GM23338 (cell line): ENCODE measurements at regions not wholly inside any gene's neighbourhood (a gene's known extent, or its start where the extent isn't known, plus 50 kb on each side); places are given as distances from the start of the nearest gene placed in this dataset.

Experiments
- ATAC-seq: fragments of 200-7000 bp; cut with Tn5 transposase; 3 replicates; pipeline ENCODE4 v1.9.1; 2020
- DNase-seq: peaks from one replicate; pipeline ENCODE4 v3.0.0-alpha.2; 2015; ENCODE audit warnings: low spot score
- H2AFZ ChIP-seq: fragments of 200-600 bp; sonication (generic); 2 replicates; pipeline ENCODE4 v1.8.0; 2016; ENCODE audit warnings: antibody characterized with exemption, mild to moderate bottlenecking, moderate library complexity
- H3F3A ChIP-seq: fragments of 200-600 bp; sonication (generic); replicated peaks from 2 replicates; pipeline ENCODE4 v1.8.0; 2017; ENCODE audit warnings: antibody characterized with exemption, mixed run types, low read depth
- H3K27ac ChIP-seq: fragments of 200-600 bp; sonication (generic); 2 replicates; pipeline ENCODE4 v1.6.1; 2016; ENCODE audit warnings: low read depth
- H3K27me3 ChIP-seq: fragments of 200-600 bp; sonication (generic); 2 replicates; pipeline ENCODE4 v1.8.0; 2016; ENCODE audit warnings: mild to moderate bottlenecking, mixed run types, moderate library complexity; ENCODE audit not compliant: insufficient read depth
- H3K36me3 ChIP-seq: fragments of 200-600 bp; sonication (generic); 2 replicates; pipeline ENCODE4 v1.8.0; 2016; ENCODE audit warnings: mild to moderate bottlenecking; ENCODE audit not compliant: insufficient read depth
- H3K4me1 ChIP-seq: fragments of 200-600 bp; sonication (generic); 2 replicates; pipeline ENCODE4 v1.8.0; 2016; ENCODE audit warnings: mild to moderate bottlenecking, moderate library complexity; ENCODE audit not compliant: insufficient read depth
- H3K4me2 ChIP-seq: fragments of 200-600 bp; sonication (generic); 2 replicates; pipeline ENCODE4 v1.7.1; 2017; ENCODE audit warnings: mixed run types
- H3K4me3 ChIP-seq: fragments of 200-600 bp; sonication (generic); 2 replicates; pipeline ENCODE4 v1.6.1; 2016; ENCODE audit warnings: mixed run types
- H3K79me2 ChIP-seq: fragments of 200-600 bp; sonication (generic); replicated peaks from 2 replicates; pipeline ENCODE4 v1.8.0; 2017; ENCODE audit warnings: mild to moderate bottlenecking; ENCODE audit not compliant: insufficient read depth
- H3K9me2 ChIP-seq: fragments of 200-600 bp; sonication (generic); 2 replicates; pipeline ENCODE4 v1.8.0; 2017; ENCODE audit not compliant: insufficient read depth
- H4K20me1 ChIP-seq: fragments of 200-600 bp; sonication (generic); replicated peaks from 2 replicates; pipeline ENCODE4 v1.8.0; 2017; ENCODE audit warnings: mild to moderate bottlenecking; ENCODE audit not compliant: insufficient read depth
- H3K27ac Mint-ChIP-seq: 2 replicates; pipeline ENCODE4 v1.8.0; 2020; ENCODE audit warnings: inconsistent platforms, mild to moderate bottlenecking, moderate library complexity, mixed read lengths
- H3K27me3 Mint-ChIP-seq: 3 replicates; pipeline ENCODE4 v1.8.0; 2022; ENCODE audit warnings: low read depth, mild to moderate bottlenecking, moderate library complexity, mixed read lengths, inconsistent platforms; ENCODE audit not compliant: insufficient read depth, poor library complexity
- H3K36me3 Mint-ChIP-seq: 3 replicates; pipeline ENCODE4 v1.8.0; 2021; ENCODE audit warnings: low read depth, mild to moderate bottlenecking, inconsistent platforms, moderate library complexity, mixed read lengths
- H3K4me1 Mint-ChIP-seq: 3 replicates; pipeline ENCODE4 v1.8.0; 2020; ENCODE audit warnings: mild to moderate bottlenecking, inconsistent platforms, mixed read lengths
- H3K4me3 Mint-ChIP-seq: 3 replicates; pipeline ENCODE4 v1.8.0; 2021; ENCODE audit warnings: moderate library complexity, mild to moderate bottlenecking, inconsistent platforms, mixed read lengths
- H3K9me3 Mint-ChIP-seq: 3 replicates; pipeline ENCODE4 v1.8.0; 2020; ENCODE audit warnings: moderate library complexity, mild to moderate bottlenecking, inconsistent platforms, mixed read lengths
- EZH2 ChIP-seq: fragments of 200-600 bp; sonication (generic); IDR thresholded peaks from one replicate; pipeline ENCODE4 v1.8.0; 2017; ENCODE audit warnings: antibody characterized with exemption, mild to moderate bottlenecking, low read depth; ENCODE audit not compliant: unreplicated experiment
- EZH2phosphoT487 ChIP-seq: fragments of 200-600 bp; sonication (generic); IDR thresholded peaks from one replicate; pipeline ENCODE4 v1.8.1; 2018; ENCODE audit warnings: antibody characterized with exemption; ENCODE audit not compliant: unreplicated experiment
- JUNB ChIP-seq: IDR thresholded peaks from one replicate; pipeline ENCODE4 v1.6.1; 2016; ENCODE audit warnings: antibody characterized with exemption; ENCODE audit not compliant: unreplicated experiment
- STAT1 ChIP-seq: IDR thresholded peaks from one replicate; pipeline ENCODE4 v1.6.1; 2016; ENCODE audit warnings: antibody characterized with exemption; ENCODE audit not compliant: unreplicated experiment
- ZNF114 ChIP-seq: fragments of 250-450 bp; sonication (Bioruptor Pico); IDR thresholded peaks from 2 replicates; pipeline ENCODE4 v1.5.0; 2020; ENCODE audit warnings: mild to moderate bottlenecking, moderate library complexity
- ZNF331 ChIP-seq: fragments of 250-450 bp; sonication (Bioruptor Pico); IDR thresholded peaks from 2 replicates; pipeline ENCODE4 v1.5.0; 2020; ENCODE audit warnings: low read depth, mild to moderate bottlenecking, moderate library complexity
- TF ChIP-seq, protein P1 (sequence below): fragments of 250-450 bp; sonication (Bioruptor Pico); IDR thresholded peaks from 2 replicates; pipeline ENCODE4 v1.5.0; 2020; ENCODE audit warnings: mild to moderate bottlenecking, moderate library complexity

DNA sequence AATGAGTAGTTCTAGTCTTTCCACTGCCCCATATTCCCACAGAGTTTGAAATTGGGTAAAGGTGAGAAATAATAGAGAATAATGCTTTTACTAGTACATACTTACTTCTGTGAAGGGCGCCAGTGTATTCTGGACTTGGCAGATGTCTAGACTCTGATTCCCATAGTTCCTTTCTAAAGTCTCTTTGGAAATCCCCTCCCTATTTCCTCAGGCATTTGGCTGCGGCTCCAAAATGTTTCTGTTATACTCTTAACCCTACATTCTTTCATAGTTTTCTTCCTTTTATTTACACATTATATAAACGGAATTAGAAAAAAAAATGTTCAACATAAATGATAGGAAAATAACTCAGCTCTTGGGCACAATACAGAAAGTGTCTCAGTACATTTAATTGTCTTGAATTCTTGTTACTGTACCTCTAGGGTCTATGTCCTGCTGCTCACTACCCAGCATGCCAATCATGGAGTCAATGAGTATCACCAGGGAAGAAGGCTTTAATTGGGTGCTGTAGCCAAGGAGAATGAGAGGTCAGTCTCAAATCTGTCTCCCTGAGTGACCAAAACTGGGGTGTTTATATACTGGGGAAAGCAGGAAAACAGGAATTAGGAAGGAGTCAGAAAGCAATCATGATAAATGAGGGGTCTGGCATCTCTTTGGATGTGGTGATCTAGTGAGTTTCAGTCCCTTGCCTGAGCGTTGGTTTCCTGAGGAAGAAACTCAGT is 147.8 kb upstream of the MMADHC start:
- H3K27ac Mint-ChIP-seq, result no peak overlapping the region

GRCh38 chr2:149733936-149734685 is 146.5 kb upstream of the MMADHC start:
- H3K27me3 ChIP-seq, result no peaks in the 10 kb centered on the region
- no peaks in the 10 kb centered on the region for H4K20me1 ChIP-seq
- H3K9me2 ChIP-seq, result no peaks in the 10 kb centered on the region
- no peaks in the 10 kb centered on the region for H3K79me2 ChIP-seq
- H3K4me2 ChIP-seq, result no peak overlapping the region
- DNase-seq (peak; percentile 11), ATAC-seq (peak; percentile 34; the same call in 1 of the 3 replicates)
- H3K4me1 Mint-ChIP-seq, result peaks cover 13% of the 10 kb centered on the region; the same call in 2 of the 3 replicates
- H3K4me1 ChIP-seq, result no peaks in the 10 kb centered on the region
- TF ChIP-seq STAT1 (no peak), JUNB (no peak), ZNF331 (CRISPR knock-in tag) (no peak), EZH2phosphoT487 (no peak), ZNF114 (no peak)
- TF ChIP-seq, protein P1, sequence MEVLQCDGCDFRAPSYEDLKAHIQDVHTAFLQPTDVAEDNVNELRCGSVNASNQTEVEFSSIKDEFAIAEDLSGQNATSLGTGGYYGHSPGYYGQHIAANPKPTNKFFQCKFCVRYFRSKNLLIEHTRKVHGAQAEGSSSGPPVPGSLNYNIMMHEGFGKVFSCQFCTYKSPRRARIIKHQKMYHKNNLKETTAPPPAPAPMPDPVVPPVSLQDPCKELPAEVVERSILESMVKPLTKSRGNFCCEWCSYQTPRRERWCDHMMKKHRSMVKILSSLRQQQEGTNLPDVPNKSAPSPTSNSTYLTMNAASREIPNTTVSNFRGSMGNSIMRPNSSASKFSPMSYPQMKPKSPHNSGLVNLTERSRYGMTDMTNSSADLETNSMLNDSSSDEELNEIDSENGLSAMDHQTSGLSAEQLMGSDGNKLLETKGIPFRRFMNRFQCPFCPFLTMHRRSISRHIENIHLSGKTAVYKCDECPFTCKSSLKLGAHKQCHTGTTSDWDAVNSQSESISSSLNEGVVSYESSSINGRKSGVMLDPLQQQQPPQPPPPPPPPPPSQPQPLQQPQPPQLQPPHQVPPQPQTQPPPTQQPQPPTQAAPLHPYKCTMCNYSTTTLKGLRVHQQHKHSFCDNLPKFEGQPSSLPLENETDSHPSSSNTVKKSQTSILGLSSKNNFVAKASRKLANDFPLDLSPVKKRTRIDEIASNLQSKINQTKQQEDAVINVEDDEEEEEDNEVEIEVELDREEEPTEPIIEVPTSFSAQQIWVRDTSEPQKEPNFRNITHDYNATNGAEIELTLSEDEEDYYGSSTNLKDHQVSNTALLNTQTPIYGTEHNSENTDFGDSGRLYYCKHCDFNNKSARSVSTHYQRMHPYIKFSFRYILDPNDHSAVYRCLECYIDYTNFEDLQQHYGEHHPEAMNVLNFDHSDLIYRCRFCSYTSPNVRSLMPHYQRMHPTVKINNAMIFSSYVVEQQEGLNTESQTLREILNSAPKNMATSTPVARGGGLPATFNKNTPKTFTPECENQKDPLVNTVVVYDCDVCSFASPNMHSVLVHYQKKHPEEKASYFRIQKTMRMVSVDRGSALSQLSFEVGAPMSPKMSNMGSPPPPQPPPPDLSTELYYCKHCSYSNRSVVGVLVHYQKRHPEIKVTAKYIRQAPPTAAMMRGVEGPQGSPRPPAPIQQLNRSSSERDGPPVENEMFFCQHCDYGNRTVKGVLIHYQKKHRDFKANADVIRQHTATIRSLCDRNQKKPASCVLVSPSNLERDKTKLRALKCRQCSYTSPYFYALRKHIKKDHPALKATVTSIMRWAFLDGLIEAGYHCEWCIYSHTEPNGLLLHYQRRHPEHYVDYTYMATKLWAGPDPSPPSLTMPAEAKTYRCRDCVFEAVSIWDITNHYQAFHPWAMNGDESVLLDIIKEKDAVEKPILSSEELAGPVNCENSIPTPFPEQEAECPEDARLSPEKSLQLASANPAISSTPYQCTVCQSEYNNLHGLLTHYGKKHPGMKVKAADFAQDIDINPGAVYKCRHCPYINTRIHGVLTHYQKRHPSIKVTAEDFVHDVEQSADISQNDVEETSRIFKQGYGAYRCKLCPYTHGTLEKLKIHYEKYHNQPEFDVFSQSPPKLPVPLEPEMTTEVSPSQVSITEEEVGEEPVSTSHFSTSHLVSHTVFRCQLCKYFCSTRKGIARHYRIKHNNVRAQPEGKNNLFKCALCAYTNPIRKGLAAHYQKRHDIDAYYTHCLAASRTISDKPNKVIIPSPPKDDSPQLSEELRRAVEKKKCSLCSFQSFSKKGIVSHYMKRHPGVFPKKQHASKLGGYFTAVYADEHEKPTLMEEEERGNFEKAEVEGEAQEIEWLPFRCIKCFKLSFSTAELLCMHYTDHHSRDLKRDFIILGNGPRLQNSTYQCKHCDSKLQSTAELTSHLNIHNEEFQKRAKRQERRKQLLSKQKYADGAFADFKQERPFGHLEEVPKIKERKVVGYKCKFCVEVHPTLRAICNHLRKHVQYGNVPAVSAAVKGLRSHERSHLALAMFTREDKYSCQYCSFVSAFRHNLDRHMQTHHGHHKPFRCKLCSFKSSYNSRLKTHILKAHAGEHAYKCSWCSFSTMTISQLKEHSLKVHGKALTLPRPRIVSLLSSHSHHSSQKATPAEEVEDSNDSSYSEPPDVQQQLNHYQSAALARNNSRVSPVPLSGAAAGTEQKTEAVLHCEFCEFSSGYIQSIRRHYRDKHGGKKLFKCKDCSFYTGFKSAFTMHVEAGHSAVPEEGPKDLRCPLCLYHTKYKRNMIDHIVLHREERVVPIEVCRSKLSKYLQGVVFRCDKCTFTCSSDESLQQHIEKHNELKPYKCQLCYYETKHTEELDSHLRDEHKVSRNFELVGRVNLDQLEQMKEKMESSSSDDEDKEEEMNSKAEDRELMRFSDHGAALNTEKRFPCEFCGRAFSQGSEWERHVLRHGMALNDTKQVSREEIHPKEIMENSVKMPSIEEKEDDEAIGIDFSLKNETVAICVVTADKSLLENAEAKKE (CRISPR knock-in tag), result no peak
- H3K27me3 Mint-ChIP-seq, result no peaks in the 10 kb centered on the region
- H3K27ac ChIP-seq, result no peak overlapping the region
- H3F3A ChIP-seq, result no peaks in the 10 kb centered on the region
- no peak overlapping the region for H3K4me3 Mint-ChIP-seq
- H3K36me3 Mint-ChIP-seq, result peaks cover 8% of the 10 kb centered on the region; the same call in 2 of the 3 replicates
- no peak overlapping the region for H3K4me3 ChIP-seq
- 0 out of 2 replicates have a peak, but pooled peaks cover 7% of the 10 kb centered on the region for H3K36me3 ChIP-seq
- H2AFZ ChIP-seq, result peak overlapping the region; percentile 0
- H3K9me3 Mint-ChIP-seq, result peaks cover 7% of the 10 kb centered on the region
- peak overlapping the region; percentile 71; the same call in 1 of the 2 replicates for H3K27ac Mint-ChIP-seq

More for the DNA sequence above, 147.8 kb upstream of the MMADHC start:
- H3K4me1 Mint-ChIP-seq, result peaks cover 13% of the 10 kb centered on the region; the same call in 2 of the 3 replicates
- no peak overlapping the region for H3K4me3 Mint-ChIP-seq
- ATAC-seq (no peak), DNase-seq (no peak)
- no peaks in the 10 kb centered on the region for H4K20me1 ChIP-seq
- H2AFZ ChIP-seq, result no peak overlapping the region
- no peaks in the 10 kb centered on the region for H3F3A ChIP-seq
- no peak overlapping the region for H3K4me3 ChIP-seq
- peaks cover 7% of the 10 kb centered on the region for H3K9me3 Mint-ChIP-seq
- no peak overlapping the region for H3K4me2 ChIP-seq
- H3K9me2 ChIP-seq, result no peaks in the 10 kb centered on the region
- H3K79me2 ChIP-seq, result no peaks in the 10 kb centered on the region
- TF ChIP-seq EZH2, result no peak
- peaks cover 8% of the 10 kb centered on the region; the same call in 2 of the 3 replicates for H3K36me3 Mint-ChIP-seq
- 0 out of 2 replicates have a peak, but pooled peaks cover 7% of the 10 kb centered on the region for H3K36me3 ChIP-seq
- no peak overlapping the region for H3K27ac ChIP-seq
- no peaks in the 10 kb centered on the region for H3K27me3 Mint-ChIP-seq
- no peaks in the 10 kb centered on the region for H3K27me3 ChIP-seq
- no peaks in the 10 kb centered on the region for H3K4me1 ChIP-seq
